ENCODE measurements at regions not wholly inside any gene's neighbourhood (a gene's known extent, or its start where the extent isn't known, plus 50 kb on each side); places are given as distances from the start of the nearest gene placed in this dataset.

DNA sequence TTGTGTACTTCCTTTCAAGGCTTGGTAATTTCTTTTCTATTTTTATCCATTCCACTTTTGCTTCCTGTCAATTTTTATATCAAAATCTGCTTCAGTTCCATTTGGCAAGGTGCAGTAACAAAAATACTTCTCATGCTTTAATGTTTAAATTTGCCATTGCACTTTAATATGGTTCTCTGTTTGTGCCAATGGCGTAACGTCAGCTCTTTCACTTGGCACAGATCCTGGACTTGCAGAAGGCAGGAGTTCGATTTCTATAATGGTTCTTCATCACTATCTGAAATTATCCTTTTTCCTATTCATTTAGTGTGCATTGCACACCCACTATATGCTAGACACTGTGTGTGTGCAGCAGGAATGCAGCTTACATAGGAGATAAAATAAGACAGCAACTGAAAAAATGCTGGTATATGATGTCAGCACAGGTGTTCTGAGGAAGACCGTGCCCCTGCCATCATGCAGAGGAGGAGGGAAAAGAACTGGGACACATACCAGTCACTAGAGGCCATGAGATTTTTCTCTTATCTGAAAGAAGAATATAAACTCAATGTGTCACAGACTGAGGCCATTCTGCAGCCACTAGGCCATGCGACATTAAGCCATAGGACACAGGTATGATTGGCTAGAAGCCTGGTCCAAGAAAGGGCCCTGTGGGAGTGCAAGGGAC lies 298.2 kb downstream of the RPAP3 start:
- peak overlapping the region; percentile 6; the same call in 1 of the 2 replicates for H2AFZ ChIP-seq
- H3K4me3 Mint-ChIP-seq: no peak overlapping the region

More for the DNA sequence above, 298.2 kb downstream of the RPAP3 start:
- Mint-ChIP-seq H3K27ac (no peak overlapping the region), H3K36me3 (ENCODE audit: low read depth) (no peaks in the 10 kb centered on the region; the same call in 2 of the 3 replicates), H3K4me1 (no peaks in the 10 kb centered on the region; the same call in 2 of the 3 replicates), H3K27me3 (ENCODE audit: insufficient read depth, low read depth, poor library complexity) (no peaks in the 10 kb centered on the region), H3K9me3 (no peaks in the 10 kb centered on the region; the same call in 2 of the 3 replicates)
- Histone ChIP-seq H3K36me3 (ENCODE audit: insufficient read depth) (no peaks in the 10 kb centered on the region), H3K4me1 (ENCODE audit: insufficient read depth) (no peaks in the 10 kb centered on the region), H3K9me2 (ENCODE audit: insufficient read depth) (peaks cover 4% of the 10 kb centered on the region; the same call in 1 of the 2 replicates), H3F3A (replicated peaks; ENCODE audit: low read depth) (no peaks in the 10 kb centered on the region), H3K27ac (ENCODE audit: low read depth) (no peak overlapping the region), H4K20me1 (replicated peaks; ENCODE audit: insufficient read depth) (no peaks in the 10 kb centered on the region), H3K79me2 (replicated peaks; ENCODE audit: insufficient read depth) (no peaks in the 10 kb centered on the region), H3K4me3 (no peak overlapping the region), H3K27me3 (ENCODE audit: insufficient read depth) (no peaks in the 10 kb centered on the region), H3K4me2 (no peak overlapping the region)
- no peak for TF ChIP-seq JUNB (IDR thresholded peaks at IDR 0.05; ENCODE audit: unreplicated experiment)
- no peak for TF ChIP-seq STAT1 (IDR thresholded peaks at IDR 0.05; ENCODE audit: unreplicated experiment)
- no peak for TF ChIP-seq NANOG (IDR thresholded peaks at IDR 0.05; ENCODE audit: borderline replicate concordance)
- TF ChIP-seq, protein P1, sequence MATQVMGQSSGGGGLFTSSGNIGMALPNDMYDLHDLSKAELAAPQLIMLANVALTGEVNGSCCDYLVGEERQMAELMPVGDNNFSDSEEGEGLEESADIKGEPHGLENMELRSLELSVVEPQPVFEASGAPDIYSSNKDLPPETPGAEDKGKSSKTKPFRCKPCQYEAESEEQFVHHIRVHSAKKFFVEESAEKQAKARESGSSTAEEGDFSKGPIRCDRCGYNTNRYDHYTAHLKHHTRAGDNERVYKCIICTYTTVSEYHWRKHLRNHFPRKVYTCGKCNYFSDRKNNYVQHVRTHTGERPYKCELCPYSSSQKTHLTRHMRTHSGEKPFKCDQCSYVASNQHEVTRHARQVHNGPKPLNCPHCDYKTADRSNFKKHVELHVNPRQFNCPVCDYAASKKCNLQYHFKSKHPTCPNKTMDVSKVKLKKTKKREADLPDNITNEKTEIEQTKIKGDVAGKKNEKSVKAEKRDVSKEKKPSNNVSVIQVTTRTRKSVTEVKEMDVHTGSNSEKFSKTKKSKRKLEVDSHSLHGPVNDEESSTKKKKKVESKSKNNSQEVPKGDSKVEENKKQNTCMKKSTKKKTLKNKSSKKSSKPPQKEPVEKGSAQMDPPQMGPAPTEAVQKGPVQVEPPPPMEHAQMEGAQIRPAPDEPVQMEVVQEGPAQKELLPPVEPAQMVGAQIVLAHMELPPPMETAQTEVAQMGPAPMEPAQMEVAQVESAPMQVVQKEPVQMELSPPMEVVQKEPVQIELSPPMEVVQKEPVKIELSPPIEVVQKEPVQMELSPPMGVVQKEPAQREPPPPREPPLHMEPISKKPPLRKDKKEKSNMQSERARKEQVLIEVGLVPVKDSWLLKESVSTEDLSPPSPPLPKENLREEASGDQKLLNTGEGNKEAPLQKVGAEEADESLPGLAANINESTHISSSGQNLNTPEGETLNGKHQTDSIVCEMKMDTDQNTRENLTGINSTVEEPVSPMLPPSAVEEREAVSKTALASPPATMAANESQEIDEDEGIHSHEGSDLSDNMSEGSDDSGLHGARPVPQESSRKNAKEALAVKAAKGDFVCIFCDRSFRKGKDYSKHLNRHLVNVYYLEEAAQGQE (IDR thresholded peaks at IDR 0.05; ENCODE audit: unreplicated experiment): no peak
- no peak for TF ChIP-seq CREB1 (CRISPR knock-in tag; IDR thresholded peaks at IDR 0.05; ENCODE audit: low read depth)
- no peak for TF ChIP-seq POLR2AphosphoS5 (IDR thresholded peaks at IDR 0.05; ENCODE audit: low read depth)
- TF ChIP-seq ZNF114 (CRISPR knock-in tag; IDR thresholded peaks at IDR 0.05): no peak
- TF ChIP-seq EZH2 (IDR thresholded peaks at IDR 0.05; ENCODE audit: low read depth, unreplicated experiment): no peak
- no peak for TF ChIP-seq ZNF331 (CRISPR knock-in tag; IDR thresholded peaks at IDR 0.05; ENCODE audit: low read depth)
- TF ChIP-seq, protein P2, sequence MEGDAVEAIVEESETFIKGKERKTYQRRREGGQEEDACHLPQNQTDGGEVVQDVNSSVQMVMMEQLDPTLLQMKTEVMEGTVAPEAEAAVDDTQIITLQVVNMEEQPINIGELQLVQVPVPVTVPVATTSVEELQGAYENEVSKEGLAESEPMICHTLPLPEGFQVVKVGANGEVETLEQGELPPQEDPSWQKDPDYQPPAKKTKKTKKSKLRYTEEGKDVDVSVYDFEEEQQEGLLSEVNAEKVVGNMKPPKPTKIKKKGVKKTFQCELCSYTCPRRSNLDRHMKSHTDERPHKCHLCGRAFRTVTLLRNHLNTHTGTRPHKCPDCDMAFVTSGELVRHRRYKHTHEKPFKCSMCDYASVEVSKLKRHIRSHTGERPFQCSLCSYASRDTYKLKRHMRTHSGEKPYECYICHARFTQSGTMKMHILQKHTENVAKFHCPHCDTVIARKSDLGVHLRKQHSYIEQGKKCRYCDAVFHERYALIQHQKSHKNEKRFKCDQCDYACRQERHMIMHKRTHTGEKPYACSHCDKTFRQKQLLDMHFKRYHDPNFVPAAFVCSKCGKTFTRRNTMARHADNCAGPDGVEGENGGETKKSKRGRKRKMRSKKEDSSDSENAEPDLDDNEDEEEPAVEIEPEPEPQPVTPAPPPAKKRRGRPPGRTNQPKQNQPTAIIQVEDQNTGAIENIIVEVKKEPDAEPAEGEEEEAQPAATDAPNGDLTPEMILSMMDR (conservative IDR thresholded peaks at IDR 0.05; ENCODE audit: low read depth in 2 of 2): no peak
- TF ChIP-seq EZH2phosphoT487 (IDR thresholded peaks at IDR 0.05; ENCODE audit: unreplicated experiment): no peak
- TF ChIP-seq, protein P3, sequence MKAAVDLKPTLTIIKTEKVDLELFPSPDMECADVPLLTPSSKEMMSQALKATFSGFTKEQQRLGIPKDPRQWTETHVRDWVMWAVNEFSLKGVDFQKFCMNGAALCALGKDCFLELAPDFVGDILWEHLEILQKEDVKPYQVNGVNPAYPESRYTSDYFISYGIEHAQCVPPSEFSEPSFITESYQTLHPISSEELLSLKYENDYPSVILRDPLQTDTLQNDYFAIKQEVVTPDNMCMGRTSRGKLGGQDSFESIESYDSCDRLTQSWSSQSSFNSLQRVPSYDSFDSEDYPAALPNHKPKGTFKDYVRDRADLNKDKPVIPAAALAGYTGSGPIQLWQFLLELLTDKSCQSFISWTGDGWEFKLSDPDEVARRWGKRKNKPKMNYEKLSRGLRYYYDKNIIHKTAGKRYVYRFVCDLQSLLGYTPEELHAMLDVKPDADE (IDR thresholded peaks at IDR 0.05): no peak
- TF ChIP-seq, protein P4, sequence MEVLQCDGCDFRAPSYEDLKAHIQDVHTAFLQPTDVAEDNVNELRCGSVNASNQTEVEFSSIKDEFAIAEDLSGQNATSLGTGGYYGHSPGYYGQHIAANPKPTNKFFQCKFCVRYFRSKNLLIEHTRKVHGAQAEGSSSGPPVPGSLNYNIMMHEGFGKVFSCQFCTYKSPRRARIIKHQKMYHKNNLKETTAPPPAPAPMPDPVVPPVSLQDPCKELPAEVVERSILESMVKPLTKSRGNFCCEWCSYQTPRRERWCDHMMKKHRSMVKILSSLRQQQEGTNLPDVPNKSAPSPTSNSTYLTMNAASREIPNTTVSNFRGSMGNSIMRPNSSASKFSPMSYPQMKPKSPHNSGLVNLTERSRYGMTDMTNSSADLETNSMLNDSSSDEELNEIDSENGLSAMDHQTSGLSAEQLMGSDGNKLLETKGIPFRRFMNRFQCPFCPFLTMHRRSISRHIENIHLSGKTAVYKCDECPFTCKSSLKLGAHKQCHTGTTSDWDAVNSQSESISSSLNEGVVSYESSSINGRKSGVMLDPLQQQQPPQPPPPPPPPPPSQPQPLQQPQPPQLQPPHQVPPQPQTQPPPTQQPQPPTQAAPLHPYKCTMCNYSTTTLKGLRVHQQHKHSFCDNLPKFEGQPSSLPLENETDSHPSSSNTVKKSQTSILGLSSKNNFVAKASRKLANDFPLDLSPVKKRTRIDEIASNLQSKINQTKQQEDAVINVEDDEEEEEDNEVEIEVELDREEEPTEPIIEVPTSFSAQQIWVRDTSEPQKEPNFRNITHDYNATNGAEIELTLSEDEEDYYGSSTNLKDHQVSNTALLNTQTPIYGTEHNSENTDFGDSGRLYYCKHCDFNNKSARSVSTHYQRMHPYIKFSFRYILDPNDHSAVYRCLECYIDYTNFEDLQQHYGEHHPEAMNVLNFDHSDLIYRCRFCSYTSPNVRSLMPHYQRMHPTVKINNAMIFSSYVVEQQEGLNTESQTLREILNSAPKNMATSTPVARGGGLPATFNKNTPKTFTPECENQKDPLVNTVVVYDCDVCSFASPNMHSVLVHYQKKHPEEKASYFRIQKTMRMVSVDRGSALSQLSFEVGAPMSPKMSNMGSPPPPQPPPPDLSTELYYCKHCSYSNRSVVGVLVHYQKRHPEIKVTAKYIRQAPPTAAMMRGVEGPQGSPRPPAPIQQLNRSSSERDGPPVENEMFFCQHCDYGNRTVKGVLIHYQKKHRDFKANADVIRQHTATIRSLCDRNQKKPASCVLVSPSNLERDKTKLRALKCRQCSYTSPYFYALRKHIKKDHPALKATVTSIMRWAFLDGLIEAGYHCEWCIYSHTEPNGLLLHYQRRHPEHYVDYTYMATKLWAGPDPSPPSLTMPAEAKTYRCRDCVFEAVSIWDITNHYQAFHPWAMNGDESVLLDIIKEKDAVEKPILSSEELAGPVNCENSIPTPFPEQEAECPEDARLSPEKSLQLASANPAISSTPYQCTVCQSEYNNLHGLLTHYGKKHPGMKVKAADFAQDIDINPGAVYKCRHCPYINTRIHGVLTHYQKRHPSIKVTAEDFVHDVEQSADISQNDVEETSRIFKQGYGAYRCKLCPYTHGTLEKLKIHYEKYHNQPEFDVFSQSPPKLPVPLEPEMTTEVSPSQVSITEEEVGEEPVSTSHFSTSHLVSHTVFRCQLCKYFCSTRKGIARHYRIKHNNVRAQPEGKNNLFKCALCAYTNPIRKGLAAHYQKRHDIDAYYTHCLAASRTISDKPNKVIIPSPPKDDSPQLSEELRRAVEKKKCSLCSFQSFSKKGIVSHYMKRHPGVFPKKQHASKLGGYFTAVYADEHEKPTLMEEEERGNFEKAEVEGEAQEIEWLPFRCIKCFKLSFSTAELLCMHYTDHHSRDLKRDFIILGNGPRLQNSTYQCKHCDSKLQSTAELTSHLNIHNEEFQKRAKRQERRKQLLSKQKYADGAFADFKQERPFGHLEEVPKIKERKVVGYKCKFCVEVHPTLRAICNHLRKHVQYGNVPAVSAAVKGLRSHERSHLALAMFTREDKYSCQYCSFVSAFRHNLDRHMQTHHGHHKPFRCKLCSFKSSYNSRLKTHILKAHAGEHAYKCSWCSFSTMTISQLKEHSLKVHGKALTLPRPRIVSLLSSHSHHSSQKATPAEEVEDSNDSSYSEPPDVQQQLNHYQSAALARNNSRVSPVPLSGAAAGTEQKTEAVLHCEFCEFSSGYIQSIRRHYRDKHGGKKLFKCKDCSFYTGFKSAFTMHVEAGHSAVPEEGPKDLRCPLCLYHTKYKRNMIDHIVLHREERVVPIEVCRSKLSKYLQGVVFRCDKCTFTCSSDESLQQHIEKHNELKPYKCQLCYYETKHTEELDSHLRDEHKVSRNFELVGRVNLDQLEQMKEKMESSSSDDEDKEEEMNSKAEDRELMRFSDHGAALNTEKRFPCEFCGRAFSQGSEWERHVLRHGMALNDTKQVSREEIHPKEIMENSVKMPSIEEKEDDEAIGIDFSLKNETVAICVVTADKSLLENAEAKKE (CRISPR knock-in tag; IDR thresholded peaks at IDR 0.05): no peak
- ATAC-seq (no peak), DNase-seq (ENCODE audit: low spot score) (no peak)

Measured in GM23338 (cell line).